Endothelial cell of umbilical vein (primary cell): ENCODE measurements at regions not wholly inside any gene's neighbourhood (a gene's known extent, or its start where the extent isn't known, plus 50 kb on each side); places are given as distances from the start of the nearest gene placed in this dataset.

Source experiments
- BruUV-seq: library from RNA; stranded (reverse); fragments of 400-500 nt; replicated peaks from 2 replicates; lab custom pipeline; 2021; lab: Mats Ljungman, UMichigan
- CTCF ChIA-PET: fragments of 300-600, 350-600 bp; sonication (Branson Sonifier 250); formaldehyde crosslinking; loops from one replicate; lab custom pipeline; 2021; ENCODE audit warnings: antibody characterized with exemption, inconsistent platforms; lab: Charles Lee
- POLR2A ChIA-PET: fragments of 300-600, 350-600 bp; sonication (Branson Sonifier 250); formaldehyde crosslinking; loops from one replicate; lab custom pipeline; 2021; ENCODE audit warnings: antibody characterized with exemption, inconsistent platforms; lab: Charles Lee
- DNase-seq: peaks from one replicate; pipeline ENCODE4 v3.0.0-alpha.2; 2011; ENCODE audit warnings: low read depth, low spot score
- FAIRE-seq: peaks from 2 replicates; lab custom pipeline; 2011; peaks lifted over from hg19 to GRCh38; lab: Jason Lieb, UNC
- H2AFZ ChIP-seq: 2 replicates; pipeline ENCODE4 v1.6.0; 2012; ENCODE audit warnings: low read depth, low read length, control low read depth, inconsistent platforms
- H3K27ac ChIP-seq: 2 replicates; pipeline ENCODE4 v1.5.1; 2011; ENCODE audit warnings: low read depth, mild to moderate bottlenecking, control low read depth, low read length, moderate library complexity; ENCODE audit not compliant: insufficient read depth
- H3K27me3 ChIP-seq, 2 experiments: 2 replicates each; pipeline versions ENCODE4 v1.6.0 to v1.6.1; 2011; ENCODE audit warnings: low read length in 2 of 2, mixed read lengths in 1 of 2; ENCODE audit not compliant: control insufficient read depth in 2 of 2, insufficient read depth in 2 of 2
- H3K36me3 ChIP-seq, 2 experiments: 2 replicates in 1 of 2; 3 replicates in 1 of 2; pipeline ENCODE4 v1.5.1; 2011; ENCODE audit warnings: low read length in 2 of 2, mild to moderate bottlenecking in 1 of 2, moderate library complexity in 1 of 2; ENCODE audit not compliant: control insufficient read depth in 2 of 2, insufficient read depth in 2 of 2; ENCODE audit errors: extremely low read depth in 1 of 2
- H3K4me1 ChIP-seq: 3 replicates; pipeline ENCODE4 v1.5.1; 2011; ENCODE audit warnings: mild to moderate bottlenecking, low read length; ENCODE audit not compliant: control insufficient read depth, insufficient read depth; ENCODE audit errors: extremely low read depth
- H3K4me2 ChIP-seq: 2 replicates; pipeline ENCODE4 v1.6.1; 2011; ENCODE audit warnings: low read length, control low read depth, mixed read lengths; ENCODE audit not compliant: insufficient read depth
- H3K4me3 ChIP-seq, 3 experiments: fragments of 200-600 bp in 1 of 3; sonication (generic), shearing (Covaris generic) in 1 of 3; replicated peaks in 1 of 3; 2 replicates each; pipeline ENCODE4 v1.5.1; 2011 to 2016; ENCODE audit warnings: control low read depth in 3 of 3, low read length in 3 of 3, mild to moderate bottlenecking in 2 of 3, inconsistent platforms in 1 of 3, low read depth in 1 of 3, moderate library complexity in 1 of 3; ENCODE audit not compliant: insufficient read depth in 1 of 3
- H3K79me2 ChIP-seq: 2 replicates; pipeline ENCODE4 v1.6.0; 2012; ENCODE audit warnings: low read length, inconsistent platforms; ENCODE audit not compliant: control insufficient read depth, insufficient read depth
- H3K9ac ChIP-seq: replicated peaks from 2 replicates; pipeline ENCODE3; 2011; ENCODE audit warnings: low read length, control low read depth; ENCODE audit not compliant: insufficient read depth; ENCODE audit errors: extremely low read depth
- H3K9me1 ChIP-seq: replicated peaks from 3 replicates; pipeline ENCODE4 v1.6.0; 2011; ENCODE audit warnings: mild to moderate bottlenecking, low read length; ENCODE audit not compliant: control insufficient read depth, insufficient read depth; ENCODE audit errors: extremely low read depth
- H3K9me3 ChIP-seq: replicated peaks from 2 replicates; pipeline ENCODE4 v1.5.1; 2012; ENCODE audit warnings: low read length, inconsistent platforms; ENCODE audit not compliant: control insufficient read depth, insufficient read depth
- H4K20me1 ChIP-seq: replicated peaks from 2 replicates; pipeline ENCODE3; 2011; ENCODE audit warnings: mild to moderate bottlenecking, low read length; ENCODE audit not compliant: control insufficient read depth, insufficient read depth; ENCODE audit errors: extremely low read depth
- CTCF ChIP-seq, 2 donors: IDR thresholded peaks; 1 replicate in 1 of 2; 2 replicates in 1 of 2; pipeline ENCODE4 v1.5.1; 2011; ENCODE audit warnings: low read length in 2 of 2, mild to moderate bottlenecking in 2 of 2, moderate library complexity in 2 of 2, control low read depth in 1 of 2, inconsistent platforms in 1 of 2, low read depth in 1 of 2; ENCODE audit not compliant: insufficient read depth in 1 of 2; ENCODE audit errors: extremely low read depth in 1 of 2
- EZH2 ChIP-seq: IDR thresholded peaks from 2 replicates; pipeline ENCODE4 v1.6.1; 2012; ENCODE audit warnings: borderline replicate concordance, low read depth, mild to moderate bottlenecking, moderate library complexity, low read length, inconsistent platforms; ENCODE audit not compliant: severe bottlenecking
- JUN ChIP-seq: IDR thresholded peaks from 2 replicates; pipeline ENCODE4 v1.6.1; 2011; ENCODE audit warnings: borderline replicate concordance, low read depth; ENCODE audit not compliant: insufficient read length, insufficient read depth
- MAX ChIP-seq: IDR thresholded peaks from 2 replicates; pipeline ENCODE4 v1.6.1; 2011; ENCODE audit not compliant: insufficient read depth, insufficient read length
- MYC ChIP-seq: IDR thresholded peaks from one replicate; pipeline ENCODE4 v1.6.1; 2011; ENCODE audit warnings: mild to moderate bottlenecking, low read depth, low read length
- POLR2A ChIP-seq: IDR thresholded peaks from 2 replicates; pipeline ENCODE4 v1.6.1; 2012; ENCODE audit warnings: low read depth, mild to moderate bottlenecking, control low read depth, low read length
- POLR2AphosphoS5 ChIP-seq: IDR thresholded peaks from 2 replicates; pipeline ENCODE4 v1.6.1; 2012; ENCODE audit warnings: low read depth, mild to moderate bottlenecking, control low read depth, low read length, moderate library complexity; ENCODE audit not compliant: insufficient read depth
- dilution Hi-C: fragments of 300-500 bp; cut with MboI; formaldehyde crosslinking; loops from one replicate; pipeline ENCODE4 v1.15.0; 2019; ENCODE audit warnings: low sequenced_read_pairs; ENCODE audit not compliant: extremely low pct_ligation_motif_present
- intact Hi-C: fragments of 100-400 bp; cut with micrococcal nuclease; formaldehyde crosslinking; loops from one replicate; pipeline ENCODE4 v1.10.0; 2022

GRCh38 chr13:57969951-57970350, 338.4 kb downstream of the PCDH17 start:
- Histone ChIP-seq H3K36me3 (no peaks in the 10 kb centered on the region), H2AFZ (peak overlapping the region; percentile 62), H3K4me1 (peaks cover 14% of the 10 kb centered on the region), H3K27ac (peak overlapping the region; percentile 48), H4K20me1 (no peaks in the 10 kb centered on the region), H3K79me2 (no peaks in the 10 kb centered on the region), H3K4me2 (peak overlapping the region; percentile 62), H3K9ac (no peak overlapping the region), H3K9me1 (no peaks in the 10 kb centered on the region), H3K9me3 (no peaks in the 10 kb centered on the region), H3K4me3 (no peak overlapping the region), H3K27me3 (no peaks in the 10 kb centered on the region)
- ChIA-PET POLR2A (interaction anchor here (0.5 to 0.7 kb wide), 2 partner anchors 14 to 42 kb away, joined by 3 read pairs; no protein-coding TSS in a partner anchor), CTCF (interaction anchor here (1.0 kb wide), 1 partner anchor 10 kb away, joined by 4 read pairs; no protein-coding TSS in a partner anchor)
- dilution Hi-C loops (no loop called here), intact Hi-C loops (no loop called here)
- no peak for TF ChIP-seq CTCF (IDR thresholded peaks at IDR 0.05; ENCODE audit: extremely low read depth in 1 of 2, insufficient read depth in 1 of 2, low read depth in 1 of 2, low read length in 2 of 2)
- no peak for TF ChIP-seq MYC
- TF ChIP-seq MAX, result no peak
- peak; percentile 26 for TF ChIP-seq JUN
- no TSS peak for BruUV-seq
- DNase-seq (peak; percentile 75), FAIRE-seq (peak; percentile 69)

GRCh38 chr13:57970404-57970803, 338.9 kb downstream of the PCDH17 start:
- Histone ChIP-seq H3K79me2 (no peaks in the 10 kb centered on the region), H3K27ac (peak overlapping the region; percentile 48), H3K36me3 (no peaks in the 10 kb centered on the region), H3K9me3 (no peaks in the 10 kb centered on the region), H3K4me2 (peak overlapping the region; percentile 62), H3K9ac (no peak overlapping the region), H3K4me1 (peaks cover 14% of the 10 kb centered on the region), H4K20me1 (no peaks in the 10 kb centered on the region), H3K4me3 (no peak overlapping the region), H2AFZ (peak overlapping the region; percentile 48), H3K9me1 (no peaks in the 10 kb centered on the region), H3K27me3 (no peaks in the 10 kb centered on the region)
- BruUV-seq, result no TSS peak
- CTCF ChIA-PET, result no interaction called here
- intact Hi-C loops (no loop called here), dilution Hi-C loops (no loop called here)
- POLR2A ChIA-PET, result no interaction called here
- no peak for TF ChIP-seq JUN
- no peak for TF ChIP-seq MYC
- no peak for TF ChIP-seq MAX
- no peak for TF ChIP-seq EZH2
- TF ChIP-seq CTCF (IDR thresholded peaks at IDR 0.05; ENCODE audit: extremely low read depth in 1 of 2, insufficient read depth in 1 of 2, low read depth in 1 of 2, low read length in 2 of 2), result no peak
- TF ChIP-seq POLR2AphosphoS5, result no peak
- TF ChIP-seq POLR2A, result no peak
- DNase-seq, result no peak
- no peak for FAIRE-seq
